ENCODE measurements at regions not wholly inside any gene's neighbourhood (a gene's known extent, or its start where the extent isn't known, plus 50 kb on each side); places are given as distances from the start of the nearest gene placed in this dataset.
"Not testable (repeated sequence)": the region's sequence is repeated elsewhere in the genome, so short reads cannot be mapped to it uniquely, and the experiment has no call there.

DNA sequence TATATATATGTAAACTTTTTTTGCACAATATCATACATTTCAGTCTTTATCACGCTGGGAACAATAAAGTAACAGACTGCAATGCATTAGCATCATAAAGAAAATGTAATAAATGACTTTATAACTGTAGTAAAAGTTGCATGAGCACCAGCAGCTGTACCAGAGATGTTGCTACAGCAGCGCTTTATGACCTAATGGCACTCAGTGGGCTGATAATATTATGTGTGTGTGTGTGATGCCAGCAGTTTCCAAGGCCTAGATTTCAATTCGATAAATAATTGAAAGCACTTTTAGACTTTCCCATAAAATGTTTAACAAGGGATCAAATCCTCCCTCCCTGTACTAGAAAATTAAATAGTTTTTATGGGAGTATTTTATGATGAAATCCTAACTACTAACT is 367.6 kb upstream of the AGA start:
- Histone ChIP-seq H3K27ac (ENCODE audit: low read depth, low read length) (no peak overlapping the region), H3K4me3 (ENCODE audit: low read length in 3 of 3) (no peak overlapping the region), H3K9ac (ENCODE audit: low read depth in 1 of 3, low read length in 3 of 3) (no peak overlapping the region), H3K4me1 (ENCODE audit: control insufficient read depth in 3 of 3, insufficient read depth in 3 of 3, low read length in 3 of 3) (no peaks in the 10 kb centered on the region), H3K9me3 (ENCODE audit: control insufficient read depth in 3 of 3, low read length in 3 of 3) (no peaks in the 10 kb centered on the region), H3K27me3 (ENCODE audit: control insufficient read depth in 3 of 3, insufficient read depth in 3 of 3, low read length in 3 of 3) (no peaks in the 10 kb centered on the region), H3K36me3 (ENCODE audit: control insufficient read depth in 3 of 3, insufficient read depth in 3 of 3, low read length in 3 of 3) (no peaks in the 10 kb centered on the region)

GRCh38 chr4:177810220-177810619 is 368.0 kb upstream of the AGA start:
- no peak overlapping the region for H3K4me3 ChIP-seq (ENCODE audit: low read length in 3 of 3)
- no peaks in the 10 kb centered on the region for H3K9me3 ChIP-seq (ENCODE audit: control insufficient read depth in 3 of 3, low read length in 3 of 3)
- H3K27me3 ChIP-seq (ENCODE audit: control insufficient read depth in 3 of 3, insufficient read depth in 3 of 3, low read length in 3 of 3) = no peaks in the 10 kb centered on the region
- no peaks in the 10 kb centered on the region for H3K4me1 ChIP-seq (ENCODE audit: control insufficient read depth in 3 of 3, insufficient read depth in 3 of 3, low read length in 3 of 3)
- no peaks in the 10 kb centered on the region for H3K36me3 ChIP-seq (ENCODE audit: control insufficient read depth in 3 of 3, insufficient read depth in 3 of 3, low read length in 3 of 3)
- no peak overlapping the region for H3K27ac ChIP-seq (ENCODE audit: low read depth, low read length)
- no peak overlapping the region for H3K9ac ChIP-seq (ENCODE audit: low read depth in 1 of 3, low read length in 3 of 3)

GRCh38 chr4:177818392-177818791 is 376.2 kb upstream of the AGA start:
- not testable (repeated sequence) for H3K9me3 ChIP-seq (ENCODE audit: control insufficient read depth in 3 of 3, low read length in 3 of 3); H3K9ac ChIP-seq (ENCODE audit: low read depth in 1 of 3, low read length in 3 of 3); H3K36me3 ChIP-seq (ENCODE audit: control insufficient read depth in 3 of 3, insufficient read depth in 3 of 3, low read length in 3 of 3); H3K27ac ChIP-seq (ENCODE audit: low read depth, low read length); H3K4me3 ChIP-seq (ENCODE audit: low read length in 3 of 3); H3K4me1 ChIP-seq (ENCODE audit: control insufficient read depth in 3 of 3, insufficient read depth in 3 of 3, low read length in 3 of 3); H3K27me3 ChIP-seq (ENCODE audit: control insufficient read depth in 3 of 3, insufficient read depth in 3 of 3, low read length in 3 of 3)

- no peaks in the 10 kb centered on the region for H3K36me3 ChIP-seq (ENCODE audit: control insufficient read depth in 3 of 3, insufficient read depth in 3 of 3, low read length in 3 of 3)
- no peak overlapping the region for H3K4me3 ChIP-seq (ENCODE audit: low read length in 3 of 3)
- H3K4me1 ChIP-seq (ENCODE audit: control insufficient read depth in 3 of 3, insufficient read depth in 3 of 3, low read length in 3 of 3) = no peaks in the 10 kb centered on the region
- no peak overlapping the region for H3K9ac ChIP-seq (ENCODE audit: low read depth in 1 of 3, low read length in 3 of 3)
- no peaks in the 10 kb centered on the region for H3K27me3 ChIP-seq (ENCODE audit: control insufficient read depth in 3 of 3, insufficient read depth in 3 of 3, low read length in 3 of 3)
- H3K27ac ChIP-seq (ENCODE audit: low read depth, low read length) = no peak overlapping the region
- no peaks in the 10 kb centered on the region for H3K9me3 ChIP-seq (ENCODE audit: control insufficient read depth in 3 of 3, low read length in 3 of 3)
Measured at GRCh38 chr4:177826973-177827372, 384.7 kb upstream of the AGA start.

DNA sequence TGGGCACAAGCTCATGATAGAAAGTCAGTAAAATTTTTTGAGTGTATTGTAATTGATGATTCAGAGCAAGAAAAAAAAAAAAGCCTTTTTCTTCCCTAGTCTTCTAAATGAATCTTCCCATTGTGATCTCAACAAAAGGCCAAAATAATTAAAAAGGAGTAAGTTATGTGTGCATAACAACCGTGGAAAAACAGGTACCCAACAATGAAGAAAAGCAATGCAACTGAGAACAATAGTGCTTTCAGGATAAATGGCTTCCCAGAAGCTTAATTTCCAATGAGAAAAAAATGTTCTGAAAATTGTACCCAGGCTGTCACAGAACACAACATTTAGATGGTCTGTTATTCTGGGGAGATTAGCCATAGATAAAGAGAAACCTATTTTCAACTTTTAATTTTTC is 399.0 kb upstream of the AGA start:
- H3K9ac ChIP-seq (ENCODE audit: low read depth in 1 of 3, low read length in 3 of 3) = no peak overlapping the region

DNA sequence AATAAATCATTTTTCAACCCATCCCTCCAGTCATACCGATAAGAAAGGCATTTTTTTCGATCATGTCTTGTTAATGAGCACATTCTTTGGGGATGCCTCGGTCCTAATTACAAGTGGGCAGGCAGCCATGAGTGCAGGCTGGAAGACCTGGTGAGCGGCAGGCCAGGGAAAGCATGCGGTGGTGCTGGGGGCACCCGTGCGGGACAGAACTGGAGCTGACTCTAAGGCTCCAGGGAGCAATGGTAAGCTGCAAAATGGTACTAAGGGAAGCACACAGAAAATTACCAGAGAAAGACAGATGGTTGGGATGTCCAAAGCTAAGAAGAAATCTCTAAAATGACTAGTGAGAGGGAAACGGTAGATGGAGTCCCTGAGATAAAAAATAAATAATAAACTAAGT is 411.0 kb upstream of the AGA start:
- Histone ChIP-seq H3K4me3 (ENCODE audit: low read length in 3 of 3) (no peak overlapping the region), H3K27ac (ENCODE audit: low read depth, low read length) (no peak overlapping the region), H3K9me3 (ENCODE audit: control insufficient read depth in 3 of 3, low read length in 3 of 3) (peaks cover 0 to 3% (median 0%) of the 10 kb centered on the region in 3 donors), H3K9ac (ENCODE audit: low read depth in 1 of 3, low read length in 3 of 3) (no peak overlapping the region), H3K36me3 (ENCODE audit: control insufficient read depth in 3 of 3, insufficient read depth in 3 of 3, low read length in 3 of 3) (no peaks in the 10 kb centered on the region), H3K27me3 (ENCODE audit: control insufficient read depth in 3 of 3, insufficient read depth in 3 of 3, low read length in 3 of 3) (no peaks in the 10 kb centered on the region), H3K4me1 (ENCODE audit: control insufficient read depth in 3 of 3, insufficient read depth in 3 of 3, low read length in 3 of 3) (no peaks in the 10 kb centered on the region)

More for the DNA sequence above, 399.0 kb upstream of the AGA start:
- H3K4me3 ChIP-seq (ENCODE audit: low read length in 3 of 3) = no peak overlapping the region
- no peaks in the 10 kb centered on the region for H3K4me1 ChIP-seq (ENCODE audit: control insufficient read depth in 3 of 3, insufficient read depth in 3 of 3, low read length in 3 of 3)
- no peak overlapping the region for H3K27ac ChIP-seq (ENCODE audit: low read depth, low read length)
- peaks cover 0 to 2% (median 0%) of the 10 kb centered on the region in 3 donors for H3K9me3 ChIP-seq (ENCODE audit: control insufficient read depth in 3 of 3, low read length in 3 of 3)
- H3K27me3 ChIP-seq (ENCODE audit: control insufficient read depth in 3 of 3, insufficient read depth in 3 of 3, low read length in 3 of 3) = no peaks in the 10 kb centered on the region
- H3K36me3 ChIP-seq (ENCODE audit: control insufficient read depth in 3 of 3, insufficient read depth in 3 of 3, low read length in 3 of 3) = no peaks in the 10 kb centered on the region

- H3K4me1 ChIP-seq (ENCODE audit: control insufficient read depth in 3 of 3, insufficient read depth in 3 of 3, low read length in 3 of 3) = no peaks in the 10 kb centered on the region
- H3K27ac ChIP-seq (ENCODE audit: low read depth, low read length) = no peak overlapping the region
- H3K36me3 ChIP-seq (ENCODE audit: control insufficient read depth in 3 of 3, insufficient read depth in 3 of 3, low read length in 3 of 3) = no peaks in the 10 kb centered on the region
- no peak overlapping the region for H3K4me3 ChIP-seq (ENCODE audit: low read length in 3 of 3)
- H3K9ac ChIP-seq (ENCODE audit: low read depth in 1 of 3, low read length in 3 of 3) = no peak overlapping the region
- no peaks in the 10 kb centered on the region for H3K27me3 ChIP-seq (ENCODE audit: control insufficient read depth in 3 of 3, insufficient read depth in 3 of 3, low read length in 3 of 3)
- H3K9me3 ChIP-seq (ENCODE audit: control insufficient read depth in 3 of 3, low read length in 3 of 3) = peaks cover 0 to 3% (median 0%) of the 10 kb centered on the region in 3 donors
Measured at GRCh38 chr4:177855507-177856197, 413.4 kb upstream of the AGA start.

- Histone ChIP-seq H3K36me3 (ENCODE audit: control insufficient read depth in 3 of 3, insufficient read depth in 3 of 3, low read length in 3 of 3) (no peaks in the 10 kb centered on the region), H3K9ac (ENCODE audit: low read depth in 1 of 3, low read length in 3 of 3) (no peak overlapping the region), H3K9me3 (ENCODE audit: control insufficient read depth in 3 of 3, low read length in 3 of 3) (no peaks in the 10 kb centered on the region), H3K4me1 (ENCODE audit: control insufficient read depth in 3 of 3, insufficient read depth in 3 of 3, low read length in 3 of 3) (no peaks in the 10 kb centered on the region), H3K27me3 (ENCODE audit: control insufficient read depth in 3 of 3, insufficient read depth in 3 of 3, low read length in 3 of 3) (no peaks in the 10 kb centered on the region), H3K27ac (ENCODE audit: low read depth, low read length) (no peak overlapping the region), H3K4me3 (ENCODE audit: low read length in 3 of 3) (no peak overlapping the region)
Measured at GRCh38 chr4:177860171-177860570, 417.9 kb upstream of the AGA start.

DNA sequence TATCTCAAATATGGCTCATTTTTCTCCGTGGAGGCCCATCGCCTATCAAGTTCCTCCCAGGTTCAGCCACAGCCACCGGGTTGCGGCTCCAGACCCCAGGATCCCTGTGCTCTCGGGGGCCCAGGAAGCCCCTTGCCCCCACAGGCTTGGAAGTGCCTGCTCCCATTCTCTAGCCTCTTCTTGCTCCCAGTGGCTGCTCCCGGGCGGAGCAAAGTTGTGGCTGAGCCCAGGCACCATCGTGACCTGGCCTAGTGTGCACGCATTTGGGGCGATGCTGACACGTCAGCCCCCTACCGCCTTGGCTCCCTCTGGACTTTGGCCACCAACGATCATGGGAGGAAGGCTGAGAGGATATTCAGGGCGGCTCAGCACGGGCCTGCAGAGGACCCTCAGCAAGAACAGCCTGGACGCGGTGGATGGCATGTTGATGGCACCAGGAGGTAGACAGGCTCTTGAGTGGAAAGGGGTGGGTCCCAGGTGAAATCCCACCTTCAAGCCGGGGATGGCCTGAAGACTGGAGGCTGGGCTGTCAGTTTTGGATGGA is 419.4 kb upstream of the AGA start:
- H3K9ac ChIP-seq (ENCODE audit: low read depth in 1 of 3, low read length in 3 of 3) = no peak overlapping the region

DNA sequence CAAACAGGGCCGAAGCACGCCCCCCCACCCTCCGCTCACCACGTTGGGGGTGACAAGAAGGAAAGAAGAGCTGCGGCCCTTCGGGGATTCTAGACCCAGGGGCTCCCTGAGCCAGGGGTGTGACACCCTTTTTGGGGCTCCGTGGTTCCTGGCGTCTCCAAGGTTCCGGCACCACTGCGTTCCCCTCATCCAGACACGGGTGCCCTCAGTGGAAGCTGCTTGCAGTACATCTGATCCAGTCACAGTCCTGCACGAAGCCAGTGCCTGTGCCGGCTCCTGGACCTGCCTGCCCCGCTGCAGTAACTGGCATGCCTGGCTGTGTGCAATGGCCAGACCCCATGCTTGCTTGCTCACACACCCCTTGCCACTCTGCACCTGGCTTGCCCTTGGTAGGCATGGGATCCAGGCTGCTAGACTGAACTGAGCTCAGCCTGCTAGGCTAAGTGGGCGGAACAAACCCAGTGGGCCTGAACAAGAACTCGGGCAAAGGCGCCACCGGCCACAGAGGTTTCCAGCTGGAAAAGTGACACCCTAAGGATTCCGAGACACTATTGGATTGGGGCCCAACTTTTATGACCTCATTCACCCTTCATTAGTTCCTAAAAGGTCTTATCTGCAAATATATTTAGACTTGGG is 420.4 kb upstream of the AGA start:
- H3K27ac ChIP-seq (ENCODE audit: low read depth, low read length) = no peak overlapping the region
- H3K9ac ChIP-seq (ENCODE audit: low read depth in 1 of 3, low read length in 3 of 3) = no peak overlapping the region
- no peaks in the 10 kb centered on the region for H3K4me1 ChIP-seq (ENCODE audit: control insufficient read depth in 3 of 3, insufficient read depth in 3 of 3, low read length in 3 of 3)
- no peaks in the 10 kb centered on the region for H3K27me3 ChIP-seq (ENCODE audit: control insufficient read depth in 3 of 3, insufficient read depth in 3 of 3, low read length in 3 of 3)
- no peak overlapping the region for H3K4me3 ChIP-seq (ENCODE audit: low read length in 3 of 3)
- H3K36me3 ChIP-seq (ENCODE audit: control insufficient read depth in 3 of 3, insufficient read depth in 3 of 3, low read length in 3 of 3) = no peaks in the 10 kb centered on the region
- no peaks in the 10 kb centered on the region for H3K9me3 ChIP-seq (ENCODE audit: control insufficient read depth in 3 of 3, low read length in 3 of 3)

More for the DNA sequence above, 419.4 kb upstream of the AGA start:
- no peak overlapping the region for H3K27ac ChIP-seq (ENCODE audit: low read depth, low read length)
- H3K4me1 ChIP-seq (ENCODE audit: control insufficient read depth in 3 of 3, insufficient read depth in 3 of 3, low read length in 3 of 3) = no peaks in the 10 kb centered on the region
- no peaks in the 10 kb centered on the region for H3K36me3 ChIP-seq (ENCODE audit: control insufficient read depth in 3 of 3, insufficient read depth in 3 of 3, low read length in 3 of 3)
- H3K27me3 ChIP-seq (ENCODE audit: control insufficient read depth in 3 of 3, insufficient read depth in 3 of 3, low read length in 3 of 3) = no peaks in the 10 kb centered on the region
- H3K4me3 ChIP-seq (ENCODE audit: low read length in 3 of 3) = no peak overlapping the region
- no peaks in the 10 kb centered on the region for H3K9me3 ChIP-seq (ENCODE audit: control insufficient read depth in 3 of 3, low read length in 3 of 3)

All from skeletal muscle tissue (tissue), 3 donors.